ENCODE measurements at regions not wholly inside any gene's neighbourhood (a gene's known extent, or its start where the extent isn't known, plus 50 kb on each side); places are given as distances from the start of the nearest gene placed in this dataset.

DNA sequence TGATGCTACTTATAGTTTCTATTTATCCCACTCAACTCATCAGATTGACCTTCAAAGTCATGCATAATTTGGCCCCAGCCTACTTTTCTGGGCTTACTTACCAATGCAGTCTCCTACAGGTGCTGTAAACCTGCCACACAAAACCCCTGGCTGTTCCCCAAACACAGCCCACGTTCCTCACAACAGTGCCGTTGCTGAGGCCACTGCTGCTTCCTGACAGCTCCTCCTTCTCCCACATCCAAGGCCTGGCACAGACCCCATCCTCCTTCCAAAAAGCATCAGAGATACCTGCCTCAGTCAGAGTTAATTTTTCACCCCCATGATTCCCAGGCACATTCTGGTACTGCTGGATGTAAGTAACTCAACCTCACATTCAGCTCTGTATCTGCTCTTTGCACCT is 68.1 kb upstream of the SIMC1 start:
- 64 to 67% methylated on average over 2 of the region's 2 CpGs for WGBS, 2 donors
- TF ChIP-seq POLR2A (IDR thresholded peaks at IDR 0.05): no peak
- TF ChIP-seq, protein P1, sequence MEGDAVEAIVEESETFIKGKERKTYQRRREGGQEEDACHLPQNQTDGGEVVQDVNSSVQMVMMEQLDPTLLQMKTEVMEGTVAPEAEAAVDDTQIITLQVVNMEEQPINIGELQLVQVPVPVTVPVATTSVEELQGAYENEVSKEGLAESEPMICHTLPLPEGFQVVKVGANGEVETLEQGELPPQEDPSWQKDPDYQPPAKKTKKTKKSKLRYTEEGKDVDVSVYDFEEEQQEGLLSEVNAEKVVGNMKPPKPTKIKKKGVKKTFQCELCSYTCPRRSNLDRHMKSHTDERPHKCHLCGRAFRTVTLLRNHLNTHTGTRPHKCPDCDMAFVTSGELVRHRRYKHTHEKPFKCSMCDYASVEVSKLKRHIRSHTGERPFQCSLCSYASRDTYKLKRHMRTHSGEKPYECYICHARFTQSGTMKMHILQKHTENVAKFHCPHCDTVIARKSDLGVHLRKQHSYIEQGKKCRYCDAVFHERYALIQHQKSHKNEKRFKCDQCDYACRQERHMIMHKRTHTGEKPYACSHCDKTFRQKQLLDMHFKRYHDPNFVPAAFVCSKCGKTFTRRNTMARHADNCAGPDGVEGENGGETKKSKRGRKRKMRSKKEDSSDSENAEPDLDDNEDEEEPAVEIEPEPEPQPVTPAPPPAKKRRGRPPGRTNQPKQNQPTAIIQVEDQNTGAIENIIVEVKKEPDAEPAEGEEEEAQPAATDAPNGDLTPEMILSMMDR (IDR thresholded peaks at IDR 0.05): no peak
- H3K4me3 ChIP-seq (replicated peaks in 1 of 3): no peak overlapping the region
- no peaks in the 10 kb centered on the region for H3K36me3 ChIP-seq
- no peaks in the 10 kb centered on the region for H3K27me3 ChIP-seq
- H3K9me3 ChIP-seq: no peaks in the 10 kb centered on the region
- H3K4me1 ChIP-seq: peaks cover 5 to 6% of the 10 kb centered on the region in 2 donors
- no peak overlapping the region for H3K27ac ChIP-seq
- intact Hi-C loops (cut with DNase I): no loop called here
- no peak for DNase-seq

DNA sequence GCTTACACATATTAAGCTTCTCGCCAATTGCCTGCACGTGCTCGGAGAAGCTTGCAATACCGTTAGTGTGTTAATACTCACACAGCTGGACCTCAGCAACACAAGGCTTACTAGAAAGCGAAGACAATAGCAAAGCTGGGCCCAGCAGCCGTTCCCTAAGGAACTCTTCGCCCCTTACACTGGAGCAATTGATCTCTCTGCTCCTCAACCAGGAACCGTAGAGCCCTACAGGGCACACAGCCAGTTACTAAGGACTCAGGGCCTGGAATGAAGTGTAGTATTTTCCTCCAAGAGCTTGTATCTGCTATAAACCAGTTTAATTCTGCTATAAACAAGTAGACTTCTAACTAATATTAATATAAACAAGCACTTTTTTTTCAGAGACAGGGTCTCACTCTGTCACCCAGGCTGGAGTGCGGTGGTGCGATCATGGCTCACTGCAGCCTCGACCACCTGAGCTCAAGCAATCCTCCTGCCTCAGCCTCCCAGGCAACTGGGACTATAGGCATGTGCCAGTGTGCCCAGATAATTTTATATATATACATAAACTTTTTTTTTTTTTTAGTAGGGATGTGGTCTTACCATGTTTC is 67.0 kb upstream of the SIMC1 start:
- Histone ChIP-seq H3K36me3 (no peaks in the 10 kb centered on the region), H3K4me3 (replicated peaks in 1 of 3) (no peak overlapping the region), H3K9me3 (no peaks in the 10 kb centered on the region), H3K27me3 (no peaks in the 10 kb centered on the region), H3K27ac (no peak overlapping the region), H3K4me1 (peaks cover 3 to 8% of the 10 kb centered on the region in 2 donors)
- intact Hi-C loops (cut with DNase I): no loop called here
- peak in 1 of 2 donors; percentile 27 for DNase-seq
- TF ChIP-seq, protein P1 (IDR thresholded peaks at IDR 0.05): no peak
- no peak for TF ChIP-seq POLR2A (IDR thresholded peaks at IDR 0.05)
- 62 to 80% methylated on average over 11 of the region's 11 CpGs for whole genome bisulfite sequencing, 2 donors

DNA sequence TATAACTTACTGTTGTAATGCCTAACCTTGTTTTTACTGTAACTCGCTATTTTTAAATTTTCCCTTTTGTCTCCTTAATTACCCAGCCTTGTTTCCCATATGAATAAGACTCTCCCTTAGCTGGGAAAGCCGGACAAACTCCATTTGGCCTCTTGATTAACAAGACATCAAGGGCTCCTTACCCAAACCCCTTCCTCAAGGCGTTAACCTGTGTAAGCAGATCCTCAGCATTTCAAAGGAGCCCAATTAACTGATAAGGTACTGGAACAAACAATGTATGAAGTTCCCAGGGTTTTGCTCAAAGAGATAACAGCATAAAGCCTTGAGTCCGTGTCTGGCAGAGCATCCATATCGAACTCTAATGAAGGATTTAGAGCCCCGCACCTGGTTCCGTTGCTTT is 66.0 kb upstream of the SIMC1 start:
- peaks cover 0 to 4% of the 10 kb centered on the region in 2 donors for H3K4me1 ChIP-seq
- H3K9me3 ChIP-seq: no peaks in the 10 kb centered on the region
- no peak overlapping the region for H3K4me3 ChIP-seq (replicated peaks in 1 of 3)
- H3K27ac ChIP-seq: no peak overlapping the region
- DNase-seq: no peak
- 62 to 74% methylated on average over 7 of the region's 7 CpGs for WGBS, 2 donors
- H3K27me3 ChIP-seq: no peaks in the 10 kb centered on the region
- intact Hi-C loops (cut with DNase I): no loop called here
- TF ChIP-seq, protein P1 (IDR thresholded peaks at IDR 0.05): no peak
- no peak for TF ChIP-seq POLR2A (IDR thresholded peaks at IDR 0.05)
- H3K36me3 ChIP-seq: no peaks in the 10 kb centered on the region

DNA sequence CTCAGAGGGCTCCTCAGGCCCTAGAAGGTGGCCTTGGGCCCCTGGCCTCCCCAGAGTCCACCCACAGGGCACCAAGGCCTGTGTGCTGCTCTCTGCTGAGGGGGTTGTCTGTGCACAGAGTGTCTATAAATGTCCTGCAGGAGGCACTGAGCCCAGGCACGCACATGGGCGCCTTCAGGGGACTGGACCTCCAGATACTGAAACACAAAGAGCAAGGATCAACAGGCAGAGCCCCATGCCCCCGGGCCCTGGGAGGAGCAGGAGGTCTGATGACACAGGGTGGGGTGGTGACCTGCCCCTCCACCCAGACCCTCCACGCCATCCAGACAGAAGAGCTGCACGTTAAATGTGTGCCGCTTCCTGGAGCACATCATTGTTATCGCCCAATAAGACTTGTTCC is 64.6 kb upstream of the SIMC1 start:
- Histone ChIP-seq H3K27ac (no peak overlapping the region), H3K4me3 (replicated peaks in 1 of 3) (no peak overlapping the region), H3K9me3 (no peaks in the 10 kb centered on the region), H3K4me1 (peaks cover 0 to 4% of the 10 kb centered on the region in 2 donors), H3K36me3 (no peaks in the 10 kb centered on the region), H3K27me3 (no peaks in the 10 kb centered on the region)
- no peak for TF ChIP-seq POLR2A (IDR thresholded peaks at IDR 0.05)
- TF ChIP-seq, protein P1 (IDR thresholded peaks at IDR 0.05): no peak
- 75 to 76% methylated on average over 7 of the region's 7 CpGs for WGBS, 2 donors
- intact Hi-C loops (cut with DNase I): no loop called here
- no peak for DNase-seq

DNA sequence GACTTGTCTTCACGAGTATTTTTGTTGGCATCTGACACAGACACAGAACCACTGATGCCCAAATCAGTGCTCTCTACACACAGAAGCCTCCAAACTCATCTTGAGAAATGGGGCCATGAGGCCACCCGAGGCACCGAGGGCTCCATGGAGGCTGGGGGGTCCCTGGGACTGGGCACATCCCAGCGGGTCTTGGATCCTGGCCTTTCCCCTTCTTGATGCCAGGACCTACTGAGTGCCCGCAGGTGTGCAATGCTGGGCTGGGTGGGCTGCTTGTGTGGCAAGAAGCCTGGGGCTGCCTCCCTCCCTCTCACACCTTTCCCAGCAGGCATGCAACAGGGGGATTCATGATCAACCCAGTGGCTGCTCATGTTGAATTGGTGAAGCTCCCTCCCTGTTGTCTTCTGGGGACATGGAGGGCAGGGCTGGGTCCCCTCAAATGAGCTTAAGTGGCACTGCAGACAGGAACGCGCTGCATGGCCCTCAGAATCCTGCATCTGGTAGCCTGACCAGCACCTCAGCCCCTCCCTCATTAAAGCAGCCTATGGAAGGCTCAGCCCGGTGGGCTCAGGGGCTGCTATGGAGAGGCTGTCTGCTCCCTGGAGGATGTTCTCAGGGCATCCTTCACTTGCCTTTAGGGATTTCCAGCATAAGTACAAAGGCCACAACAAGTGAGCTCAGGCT is 63.7 kb upstream of the SIMC1 start:
- WGBS, 2 donors: 77 to 87% methylated on average over 7 of the region's 8 CpGs
- no peak for DNase-seq
- H3K4me3 ChIP-seq (replicated peaks in 1 of 3): no peak overlapping the region
- H3K27ac ChIP-seq: no peak overlapping the region
- H3K9me3 ChIP-seq: no peaks in the 10 kb centered on the region
- intact Hi-C loops (cut with DNase I): no loop called here
- no peak for TF ChIP-seq POLR2A (IDR thresholded peaks at IDR 0.05)
- TF ChIP-seq, protein P1 (IDR thresholded peaks at IDR 0.05): no peak
- peaks cover 0 to 4% of the 10 kb centered on the region in 2 donors for H3K4me1 ChIP-seq
- H3K27me3 ChIP-seq: no peaks in the 10 kb centered on the region
- H3K36me3 ChIP-seq: no peaks in the 10 kb centered on the region
